Stimulated activated CD4-positive, alpha-beta T cell treated with anti-CD3 and anti-CD28 coated beads, Interleukin-12 subunit alpha, Interleukin-12 subunit beta, amount 100 ng/mL, for 4 hours (primary cell): ENCODE measurements at regions not wholly inside any gene's neighbourhood (a gene's known extent, or its start where the extent isn't known, plus 50 kb on each side); places are given as distances from the start of the nearest gene placed in this dataset.
A peak's percentile ranks its signal among the peaks of the same experiment; 100 is the strongest.

ENCODE experiments used
- DNase-seq: peaks from one replicate; pipeline ENCODE4 v3.0.0-alpha.2; 2020

DNA sequence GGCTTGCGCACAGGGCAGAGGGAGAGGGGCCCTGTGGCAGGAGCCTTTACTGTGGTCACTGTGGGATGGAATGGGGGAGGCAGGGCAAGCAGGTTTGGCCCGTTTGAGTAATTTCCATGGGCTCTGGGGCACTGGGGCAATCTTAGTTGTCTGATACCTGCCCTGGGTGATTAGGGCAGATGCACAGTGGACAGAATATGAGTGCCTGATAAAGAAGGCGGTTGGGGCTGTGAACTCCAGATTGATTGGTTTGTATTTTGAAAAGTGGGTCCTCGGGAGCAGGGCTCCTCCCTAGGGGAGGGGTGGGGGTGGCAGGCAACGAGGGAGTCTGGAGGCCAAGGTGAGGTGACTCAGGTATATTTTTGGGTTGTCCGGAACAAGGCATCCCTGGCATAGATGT is 247.5 kb downstream of the NSG2 start:
- DNase-seq, result no peak

DNA sequence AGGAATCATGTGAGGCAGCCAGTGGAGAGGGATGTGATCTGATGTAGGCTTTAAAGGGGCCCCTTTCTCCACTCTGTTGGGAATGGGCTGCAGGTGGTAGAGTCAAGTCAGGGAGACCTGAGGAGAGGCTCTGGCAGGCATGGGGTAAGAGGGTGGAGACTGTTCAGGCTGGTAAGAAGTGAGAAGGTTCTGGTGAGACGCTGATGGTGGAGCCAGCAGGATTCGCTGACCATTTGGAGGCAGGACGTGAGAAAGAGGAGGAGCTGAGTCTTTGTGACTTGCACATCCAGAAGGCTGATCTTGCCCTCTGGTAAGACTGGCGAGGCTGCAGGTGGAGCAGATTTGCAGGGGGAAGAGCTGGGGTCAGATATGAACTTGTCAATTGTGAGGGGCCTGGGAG is 248.0 kb downstream of the NSG2 start:
- no peak for DNase-seq

DNA sequence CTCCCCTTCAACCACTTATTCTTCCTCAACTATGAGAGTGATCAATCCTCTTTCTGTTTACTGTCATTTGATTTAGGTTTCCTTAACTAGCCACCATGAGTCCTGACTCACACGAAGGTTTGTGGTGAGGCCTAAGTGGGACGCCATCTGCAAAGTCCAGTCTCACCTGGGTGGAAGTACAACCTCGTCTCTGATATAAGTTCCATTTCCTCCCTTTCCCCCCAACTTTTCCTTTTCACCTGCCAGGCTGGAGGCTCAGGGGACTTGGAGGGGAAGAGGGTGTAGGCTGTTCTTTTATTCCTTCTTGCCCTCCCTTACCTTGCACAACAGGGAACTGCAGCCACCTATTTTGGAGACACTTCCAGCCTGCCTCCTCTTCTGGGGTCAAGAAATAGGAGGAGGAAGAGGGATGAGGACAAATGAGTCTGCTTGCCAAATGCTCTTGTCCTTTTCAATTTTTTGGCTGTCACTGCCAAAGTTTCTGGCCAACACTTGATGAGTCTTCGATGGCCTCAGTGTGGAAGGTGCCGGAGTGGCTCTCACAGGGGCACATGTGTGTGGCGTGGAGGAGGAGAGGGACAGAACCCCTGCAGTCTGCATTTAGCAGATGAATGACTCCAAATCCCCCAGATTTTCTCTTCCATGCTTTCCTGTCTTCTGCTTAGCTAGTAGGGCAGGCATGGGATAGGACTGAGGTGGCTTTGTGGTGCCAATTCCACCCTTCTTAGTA is 249.6 kb downstream of the NSG2 start:
- DNase-seq, result no peak

DNA sequence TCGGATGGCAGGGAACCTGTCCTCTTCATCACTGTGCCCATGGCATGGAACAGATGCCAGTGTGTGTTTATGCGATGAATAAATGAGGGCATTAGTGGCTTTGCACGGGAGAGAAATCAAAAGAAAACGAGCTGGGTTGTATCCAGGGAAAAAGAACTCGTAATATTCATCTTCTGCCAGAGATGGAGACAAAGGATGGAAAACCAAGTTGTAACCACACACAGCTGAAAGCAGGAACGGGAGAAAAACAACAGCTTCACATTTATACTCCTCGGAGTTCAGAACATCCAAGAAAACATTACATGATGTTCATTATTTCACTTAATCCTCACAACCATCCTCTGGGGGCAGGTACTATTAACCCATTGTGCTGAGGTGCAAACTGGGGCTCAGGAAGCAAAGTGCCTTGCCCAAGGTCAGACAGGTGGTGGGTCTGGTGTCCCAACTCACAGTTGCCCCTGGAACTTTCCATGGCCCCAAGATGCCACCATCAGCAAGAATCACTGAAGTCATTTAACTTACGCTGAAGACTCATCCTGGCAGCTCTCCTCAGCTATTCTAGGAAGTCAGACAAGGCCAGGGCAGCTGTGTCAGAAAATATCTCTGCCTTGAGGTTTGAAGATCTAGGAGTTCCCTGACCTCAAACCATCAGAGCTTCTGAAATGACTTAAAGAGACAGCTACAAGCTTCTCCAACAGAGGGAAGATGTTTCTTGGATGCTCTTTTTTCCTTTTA is 250.4 kb downstream of the NSG2 start:
- no peak for DNase-seq

DNA sequence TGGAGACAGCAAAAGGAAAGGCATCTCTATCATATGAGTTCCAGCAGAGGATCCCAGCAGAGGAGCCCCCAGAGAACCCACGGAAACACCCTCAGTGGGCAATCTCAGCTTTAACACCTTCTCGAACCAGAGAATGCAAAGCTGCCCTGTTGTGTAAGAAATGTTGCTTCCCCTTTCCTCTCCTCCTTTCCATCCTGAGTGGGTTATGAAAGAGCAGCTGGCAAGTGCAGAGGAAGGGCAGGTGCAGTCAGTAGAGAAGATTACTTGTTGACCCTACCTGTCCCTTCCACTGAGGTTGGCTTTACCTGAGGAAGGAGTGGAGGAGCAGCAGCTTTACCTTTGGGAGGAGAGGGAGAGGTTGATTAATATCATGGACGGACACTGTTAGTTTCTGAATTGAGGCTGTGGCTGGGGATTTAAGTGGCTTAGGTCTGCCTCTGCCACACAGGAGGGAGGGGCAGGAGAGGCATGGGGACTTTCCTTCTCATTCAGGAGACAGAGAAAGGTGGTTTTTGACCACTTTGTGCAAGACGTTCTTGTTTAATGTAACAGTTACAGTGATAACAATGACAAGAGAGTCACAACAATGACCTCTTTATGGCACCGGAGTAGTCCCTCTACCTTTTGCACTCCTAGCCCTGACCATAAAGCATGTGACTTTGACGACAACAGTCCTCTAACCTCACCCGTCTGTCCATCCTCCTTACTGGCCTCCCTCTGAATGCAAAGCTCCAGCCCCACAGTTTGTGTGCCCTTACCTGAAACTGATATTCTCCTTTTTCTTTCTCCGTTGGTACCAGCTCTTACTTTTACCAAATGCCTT is 254.8 kb downstream of the NSG2 start:
- DNase-seq, result no peak

DNA sequence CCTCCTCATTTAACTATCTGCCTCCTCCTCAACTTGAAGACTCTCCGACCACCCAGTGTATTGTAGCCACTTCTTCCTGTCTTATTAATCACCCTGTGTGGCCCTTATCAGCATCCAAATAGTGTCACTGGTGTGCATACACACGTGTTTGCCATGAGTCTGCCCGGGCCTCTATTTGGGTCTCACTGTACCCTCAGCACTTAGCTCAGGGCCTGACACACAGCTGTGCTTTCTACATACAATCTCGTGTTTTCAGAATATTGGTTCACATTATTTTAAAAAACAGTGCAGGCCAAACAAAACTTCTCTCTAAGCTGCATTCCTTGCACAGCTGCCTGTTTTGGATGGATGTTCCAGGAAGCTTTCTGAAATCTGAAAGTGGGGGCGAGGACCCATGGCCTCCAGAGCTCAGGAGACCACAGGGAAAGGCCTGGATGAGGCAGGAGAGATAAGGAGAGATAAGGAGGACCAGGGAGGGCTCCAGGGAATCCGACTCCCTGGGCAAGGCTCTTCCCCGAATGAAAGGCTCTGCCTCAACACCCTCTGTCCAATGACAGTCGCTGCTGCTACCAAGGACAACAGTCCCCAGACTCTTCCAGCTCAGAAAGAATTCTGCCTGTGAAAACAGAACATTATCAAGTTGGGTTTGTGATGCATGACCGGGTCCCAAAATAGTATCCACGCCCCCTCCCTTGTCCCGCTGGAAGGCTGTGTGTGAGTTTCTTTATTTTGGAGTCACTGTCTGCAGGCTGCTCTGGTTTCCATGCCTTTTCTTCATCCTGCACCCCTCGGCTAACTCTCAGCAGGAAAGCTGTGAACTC is 255.6 kb downstream of the NSG2 start:
- DNase-seq, result no peak

DNA sequence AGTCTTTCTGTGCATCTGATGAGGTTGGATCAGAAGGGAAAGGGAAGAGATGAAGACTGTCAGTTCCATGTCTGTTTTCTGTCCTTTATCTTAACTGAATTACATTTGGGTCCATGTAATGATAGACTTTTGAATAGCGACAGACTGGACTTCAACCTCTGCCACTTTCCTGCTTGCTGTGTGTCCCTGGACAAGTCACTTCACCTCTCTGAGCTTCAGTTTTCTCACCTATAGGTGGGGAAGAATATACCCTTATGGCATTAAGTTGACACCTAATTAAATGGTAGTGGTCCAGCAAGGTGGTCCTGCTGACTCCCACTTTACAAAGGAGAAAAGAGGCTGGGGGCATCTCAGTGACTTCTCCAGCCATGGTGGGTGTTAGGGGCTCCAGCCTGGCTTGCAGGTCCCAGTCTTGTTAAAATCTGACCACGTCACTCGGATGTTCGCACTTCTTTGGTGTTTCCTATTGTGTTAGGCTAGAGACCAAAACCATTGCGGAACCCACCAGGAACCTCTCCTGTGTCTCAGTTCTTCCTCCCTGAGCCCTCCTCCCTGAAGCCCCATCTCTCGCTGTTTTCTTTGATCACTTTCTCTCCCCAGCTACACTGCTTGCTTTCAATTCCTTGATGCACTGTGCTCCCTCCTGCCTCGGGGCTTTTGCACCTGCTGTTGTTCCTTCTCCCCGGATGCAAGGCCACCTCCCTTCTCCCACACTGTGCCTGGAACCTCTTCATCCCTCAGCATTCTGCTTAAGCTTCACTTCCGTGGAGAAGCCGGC is 256.5 kb downstream of the NSG2 start:
- no peak for DNase-seq

DNA sequence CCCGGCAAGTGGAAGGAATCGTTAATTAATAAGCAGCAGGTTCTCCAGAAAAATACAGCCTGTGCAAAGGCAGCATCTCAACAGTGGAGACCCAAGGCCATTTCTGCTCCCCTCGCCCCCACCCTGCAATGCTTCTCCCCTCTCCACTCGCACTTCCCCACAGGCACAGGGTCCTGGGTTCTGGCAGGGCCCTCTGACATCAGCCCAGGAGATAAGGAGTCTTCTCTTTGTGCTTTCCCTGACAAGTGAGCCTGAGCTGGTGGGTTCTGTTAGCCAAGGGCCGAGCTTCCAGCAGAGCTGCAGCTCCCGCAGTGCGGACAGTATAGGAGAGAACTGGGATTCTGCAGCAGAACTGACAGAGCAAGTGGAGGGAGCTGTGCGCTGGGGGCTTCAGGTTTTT is 257.5 kb downstream of the NSG2 start:
- no peak for DNase-seq

DNA sequence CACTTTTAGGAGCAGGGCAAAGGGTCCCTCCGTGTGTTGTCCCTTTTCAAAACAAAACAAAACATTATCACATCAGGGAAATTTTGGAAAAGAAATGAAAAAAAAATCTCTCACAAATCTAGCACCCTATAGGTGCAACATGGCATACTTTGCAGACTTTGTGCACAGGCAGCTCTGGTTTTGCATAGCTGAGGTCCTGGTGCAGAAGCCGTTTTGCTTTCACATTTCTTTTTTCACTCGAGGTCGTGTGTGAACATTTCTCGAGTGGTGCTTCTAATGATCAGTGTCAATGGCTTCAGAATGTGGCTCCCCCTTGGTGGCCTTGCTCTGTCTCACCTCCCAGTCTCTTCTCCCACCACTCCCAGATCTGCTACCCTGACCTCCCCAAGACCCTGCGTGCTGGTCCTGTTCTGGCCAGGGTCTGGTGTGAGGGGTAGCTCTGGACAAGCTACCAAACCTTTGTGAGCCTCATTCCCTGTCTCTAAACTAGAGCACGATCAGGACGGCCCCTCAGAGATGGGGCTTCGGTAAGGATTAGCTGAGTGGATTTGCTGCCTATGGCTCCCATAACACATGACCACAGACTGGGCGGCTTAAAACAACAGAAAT is 258.0 kb downstream of the NSG2 start:
- DNase-seq, result no peak

DNA sequence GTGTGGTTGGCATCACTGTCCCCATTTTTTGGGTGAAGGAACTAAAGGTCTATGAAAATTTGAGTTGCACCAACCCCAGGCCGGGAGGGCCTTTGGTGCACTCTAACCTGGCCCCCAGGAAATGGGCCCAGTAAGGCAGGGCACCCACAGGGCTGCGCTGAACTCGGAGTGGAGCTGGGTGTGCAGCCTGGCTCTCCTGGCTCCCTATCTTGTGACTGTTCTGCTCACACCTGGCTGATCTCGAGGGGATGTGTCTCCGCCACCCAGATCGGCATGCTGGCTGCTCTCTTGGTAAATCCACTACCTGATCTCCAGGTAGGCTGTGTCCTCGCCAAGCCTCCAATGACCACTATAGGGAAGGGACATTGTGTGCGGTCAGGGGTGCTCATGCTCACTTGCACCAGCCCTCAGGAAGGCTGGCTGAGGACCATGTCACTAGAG is 259.8 kb downstream of the NSG2 start:
- DNase-seq, result no peak

DNA sequence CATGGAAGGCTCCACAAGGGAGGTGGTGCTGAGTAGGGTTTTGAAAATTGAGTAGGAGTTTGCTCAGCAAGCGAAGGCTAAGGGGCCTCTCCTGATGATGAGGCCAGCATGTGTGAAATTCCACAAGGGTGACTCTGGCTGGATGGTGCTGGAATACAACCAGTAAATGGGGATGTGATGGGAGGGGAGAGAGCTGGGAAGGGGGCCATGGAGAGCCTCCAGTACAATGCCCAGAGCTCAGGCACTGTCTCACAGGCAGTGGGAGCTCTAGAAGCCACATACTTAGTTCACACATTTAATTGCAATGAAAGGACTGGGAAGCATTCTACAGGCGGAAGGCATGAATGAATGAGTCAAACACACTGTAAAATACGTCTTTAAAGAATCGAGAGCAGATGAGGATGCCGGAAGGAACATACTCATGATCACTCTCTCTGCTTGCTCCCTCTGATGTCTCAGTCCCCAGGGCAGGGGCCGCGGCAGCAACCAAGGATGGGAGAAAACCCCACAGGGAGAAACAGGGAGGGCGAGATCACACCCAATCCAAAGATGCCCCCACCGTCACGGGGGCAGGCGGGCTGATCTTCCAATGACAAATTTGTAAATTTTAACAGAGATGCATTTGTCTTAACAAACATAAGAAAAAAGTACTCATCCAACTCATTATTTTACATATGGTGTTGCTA is 261.0 kb downstream of the NSG2 start:
- no peak for DNase-seq

DNA sequence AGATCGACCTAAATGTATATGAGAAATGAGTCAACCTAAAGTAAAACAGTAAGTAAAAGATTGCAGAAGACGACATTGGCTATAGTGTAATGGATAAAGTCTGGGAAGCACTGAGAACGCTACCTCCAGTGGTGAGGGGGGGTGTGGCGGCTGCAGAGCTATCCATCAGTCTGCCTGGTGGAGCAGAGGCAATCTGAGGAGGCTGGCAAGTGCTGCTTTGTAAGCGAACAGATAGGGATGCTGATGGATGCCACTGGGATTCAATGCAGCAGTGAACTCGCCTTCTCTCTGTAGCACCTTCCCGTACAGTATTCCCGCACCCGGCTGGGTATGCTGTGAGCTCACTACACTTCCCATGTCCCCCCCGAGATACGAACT is 261.5 kb downstream of the NSG2 start:
- DNase-seq, result no peak

DNA sequence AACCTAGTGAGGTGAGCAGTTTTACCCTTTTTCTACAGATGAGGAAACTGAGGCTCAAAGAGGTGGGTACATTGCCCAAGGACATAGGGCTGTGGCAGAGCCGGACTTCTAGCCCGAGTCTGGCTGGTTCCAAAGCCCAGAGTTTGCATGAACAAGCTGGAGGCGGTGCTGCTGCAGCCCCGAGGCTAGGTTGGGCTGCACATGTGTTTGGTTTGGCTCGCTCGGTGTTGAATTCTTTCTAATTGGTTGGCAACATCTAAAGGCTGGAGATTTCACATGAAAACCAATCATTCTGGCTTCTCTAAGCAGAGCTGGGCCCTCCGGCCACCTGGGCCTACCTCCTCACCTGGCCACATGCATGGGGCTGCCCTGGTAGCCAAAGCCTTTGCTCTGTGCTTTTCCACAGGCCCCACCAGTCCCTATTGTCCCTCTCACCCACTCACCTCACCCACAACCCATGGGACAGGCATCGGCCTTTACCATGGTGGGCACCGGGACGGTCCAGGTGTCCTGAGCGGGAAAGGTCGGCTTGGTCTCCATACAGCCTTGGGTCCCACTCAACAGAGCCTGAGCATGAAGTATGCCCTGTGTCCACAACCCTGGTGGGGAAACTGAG is 262.3 kb downstream of the NSG2 start:
- DNase-seq, result no peak

DNA sequence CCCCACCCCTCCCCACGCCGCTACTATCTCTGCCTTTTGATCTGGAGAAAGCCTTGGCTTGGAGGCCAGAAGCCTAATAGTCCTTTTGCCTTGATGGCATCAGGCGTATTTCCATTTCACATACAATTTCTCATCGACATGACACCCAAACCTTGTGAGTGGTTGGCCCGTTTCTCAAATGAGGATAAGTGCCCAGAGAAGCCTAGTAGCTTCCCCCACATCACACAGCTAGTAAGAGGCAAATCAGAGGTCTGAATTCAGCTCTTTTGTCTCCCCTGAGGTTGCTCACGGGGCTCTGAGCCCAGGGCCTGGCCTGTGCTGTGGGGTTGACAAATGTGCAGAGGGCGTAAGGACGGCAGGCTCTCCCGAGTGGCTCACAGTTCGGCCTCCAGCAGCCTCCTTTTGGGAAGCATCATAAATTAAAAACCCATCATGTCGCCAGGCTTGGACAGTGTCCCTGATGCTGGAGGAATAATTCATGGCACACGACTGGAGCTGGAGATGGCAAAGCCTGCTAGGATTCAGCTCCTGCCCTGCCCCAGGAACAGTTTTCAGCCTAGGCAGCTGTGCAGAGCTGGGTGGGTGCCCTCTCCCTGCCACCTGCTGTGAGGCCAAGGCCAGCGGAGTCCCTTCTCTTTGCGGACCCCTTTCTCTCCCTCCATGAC is 263.8 kb downstream of the NSG2 start:
- DNase-seq, result no peak

DNA sequence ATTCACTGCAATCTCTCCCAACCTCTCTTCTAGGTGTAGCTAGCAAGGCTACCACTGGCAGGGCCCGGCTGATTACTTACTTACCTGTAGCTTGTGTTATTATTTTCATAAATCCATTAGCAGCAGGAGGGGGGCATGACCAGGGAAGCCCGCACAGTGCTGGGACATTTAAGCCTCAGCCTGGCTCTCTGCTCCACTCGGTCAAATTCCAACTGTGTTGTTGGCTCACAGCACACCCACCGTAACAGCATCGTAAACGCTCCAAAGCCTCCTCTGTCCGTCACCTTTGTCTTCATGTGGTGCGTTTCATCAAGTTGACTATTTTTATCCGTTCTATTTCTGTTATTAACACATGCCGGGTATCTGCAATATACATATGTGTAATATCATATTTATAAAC is 264.7 kb downstream of the NSG2 start:
- DNase-seq, result no peak

DNA sequence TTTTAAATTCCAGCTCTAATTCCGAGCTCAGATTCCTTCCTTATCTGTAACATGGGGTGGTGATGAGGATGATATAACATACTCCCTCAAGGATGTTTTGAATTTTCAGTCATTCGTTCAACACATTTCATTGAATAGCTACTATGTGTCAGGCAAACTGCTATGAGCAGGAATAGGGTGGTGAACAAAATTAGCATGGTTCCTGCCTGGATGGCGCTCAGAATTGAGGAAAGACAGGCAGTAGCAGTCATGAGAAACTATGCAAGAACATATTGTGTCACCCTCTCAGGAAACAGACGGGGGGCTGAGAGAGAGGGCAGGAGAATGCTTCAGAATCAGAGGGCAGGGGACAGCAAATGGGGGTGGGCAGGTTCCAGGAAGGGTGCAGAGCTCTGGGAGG is 265.2 kb downstream of the NSG2 start:
- no peak for DNase-seq

DNA sequence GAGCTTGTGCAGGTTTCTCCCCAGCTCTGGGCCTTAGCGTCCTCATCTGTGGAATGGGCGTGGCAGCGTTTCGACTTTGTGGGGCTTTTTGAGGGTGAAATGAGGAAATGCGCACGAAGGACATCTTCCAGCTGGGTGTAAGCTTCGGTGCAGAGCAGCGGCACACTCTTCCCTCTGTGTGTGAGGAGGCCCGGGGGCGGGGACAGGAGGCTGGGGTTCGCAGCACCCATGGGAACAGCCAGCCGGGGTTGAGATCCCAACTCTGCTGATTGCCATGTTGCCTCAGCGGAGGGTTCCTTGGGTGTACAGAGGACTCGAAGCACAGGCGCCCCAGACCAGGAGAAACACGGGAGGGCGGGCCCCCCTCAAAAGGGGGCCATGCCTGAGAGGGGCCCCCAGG is 265.6 kb downstream of the NSG2 start:
- no peak for DNase-seq

DNA sequence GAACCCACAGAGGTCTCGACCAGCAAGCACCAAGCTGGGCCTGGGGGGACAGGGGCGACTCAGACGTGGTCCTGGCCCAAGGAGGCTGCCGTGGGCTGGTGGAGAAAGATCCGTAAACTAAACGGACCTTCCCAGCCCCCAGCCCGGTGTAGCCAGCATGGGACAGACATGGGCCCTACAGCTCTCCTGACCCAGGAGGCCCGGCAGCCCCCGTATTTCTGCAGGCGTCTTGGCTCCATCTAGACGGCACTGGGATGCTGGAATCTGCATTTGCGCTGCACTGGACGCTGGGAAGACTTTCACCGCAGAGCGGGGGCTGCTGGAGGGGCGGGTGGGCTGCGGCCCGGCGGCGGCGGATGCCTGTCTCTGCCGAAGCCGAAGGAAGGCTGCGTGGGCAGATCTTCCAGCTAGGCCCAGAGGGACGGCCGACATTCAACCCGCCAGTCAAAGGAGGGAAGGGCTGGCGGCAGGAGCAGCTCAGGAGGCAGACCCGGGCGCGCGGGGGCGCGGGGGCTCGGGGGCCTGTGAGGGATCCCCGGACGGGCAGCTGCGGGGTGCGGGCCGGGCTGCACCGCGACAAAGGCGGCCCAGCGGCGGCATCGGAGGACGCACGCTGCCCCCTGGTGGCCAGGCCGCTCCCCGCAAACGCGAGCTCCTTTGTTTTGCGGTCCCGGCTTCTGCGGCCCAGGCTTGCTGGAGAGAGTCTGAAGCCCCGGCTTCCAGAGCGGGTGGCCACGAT is 266.2 kb downstream of the NSG2 start:
- peak; percentile 65 for DNase-seq

DNA sequence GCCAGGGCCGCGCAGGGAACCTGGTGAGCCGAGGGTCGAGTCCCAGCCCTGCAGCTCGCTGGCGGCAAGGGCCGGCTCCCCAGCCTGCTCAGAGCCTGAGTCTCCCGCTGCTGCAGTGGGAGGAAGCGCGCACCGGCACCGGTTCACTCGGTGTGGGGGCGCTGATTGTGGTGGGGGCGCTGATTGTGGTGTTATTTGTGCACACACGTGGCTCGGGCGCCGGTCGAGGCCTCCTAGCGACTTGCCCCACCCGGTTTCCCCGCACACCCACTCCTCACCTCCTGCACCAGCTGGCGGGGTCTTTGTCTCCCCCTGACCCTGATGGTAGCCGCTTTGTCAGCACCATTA is 266.7 kb downstream of the NSG2 start:
- no peak for DNase-seq
